ENCODE measurements at regions not wholly inside any gene's neighbourhood (a gene's known extent, or its start where the extent isn't known, plus 50 kb on each side); places are given as distances from the start of the nearest gene placed in this dataset.
A peak's percentile ranks its signal among the peaks of the same experiment; 100 is the strongest.
"Not testable (repeated sequence)": the region's sequence is repeated elsewhere in the genome, so short reads cannot be mapped to it uniquely, and the experiment has no call there.

DNA sequence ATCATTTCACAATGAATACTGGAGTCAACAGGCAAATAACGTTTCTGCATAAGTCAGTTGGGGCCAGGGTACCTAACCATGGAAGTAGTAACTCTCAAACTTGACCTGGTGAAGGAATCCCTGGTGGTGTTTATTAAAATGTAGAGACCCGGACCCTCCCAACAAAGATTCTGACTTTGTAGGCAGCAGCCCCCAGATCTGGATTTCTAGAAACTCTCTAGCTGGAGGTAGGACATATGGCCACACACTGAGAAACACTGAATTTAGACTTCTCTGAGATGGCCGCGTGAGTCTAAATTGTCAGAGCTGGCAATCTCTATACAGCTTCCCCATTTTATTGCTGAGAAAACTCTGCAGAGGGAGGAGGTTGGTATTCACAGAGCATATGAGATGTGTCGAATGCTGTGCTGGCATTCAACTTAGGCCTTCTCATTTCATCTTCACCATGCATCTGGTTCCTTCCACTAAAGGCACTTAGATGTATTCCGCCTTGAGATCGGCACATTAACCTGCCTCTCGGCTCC, 278.1 kb downstream of the CYRIA start:
- DNase-seq (ENCODE audit: low read depth, low spot score): no peak
- no peak overlapping the region for H3K4me3 ChIP-seq (ENCODE audit: low read length)

DNA sequence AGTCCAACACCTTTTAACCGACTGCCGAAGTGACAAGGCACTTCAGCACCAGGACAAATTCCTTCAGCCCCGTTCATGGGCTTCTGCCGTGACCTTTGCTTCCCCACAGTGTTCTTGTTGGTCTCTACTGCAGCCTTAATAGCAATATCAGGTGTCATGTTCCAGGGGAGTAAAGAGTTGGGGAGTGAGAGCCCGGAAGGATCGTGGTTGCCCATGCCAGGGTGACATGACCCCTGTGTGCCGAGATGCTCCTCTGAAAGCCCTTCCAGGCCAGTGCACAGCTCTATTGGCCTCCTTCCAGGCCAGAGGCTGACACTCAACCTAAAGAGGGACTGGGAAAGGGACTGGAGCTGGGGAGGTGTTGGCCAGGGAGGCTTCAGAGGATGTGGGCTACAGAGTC, 279.2 kb downstream of the CYRIA start:
- H3K4me3 ChIP-seq (ENCODE audit: low read length): no peak overlapping the region
- DNase-seq (ENCODE audit: low read depth, low spot score): no peak

DNA sequence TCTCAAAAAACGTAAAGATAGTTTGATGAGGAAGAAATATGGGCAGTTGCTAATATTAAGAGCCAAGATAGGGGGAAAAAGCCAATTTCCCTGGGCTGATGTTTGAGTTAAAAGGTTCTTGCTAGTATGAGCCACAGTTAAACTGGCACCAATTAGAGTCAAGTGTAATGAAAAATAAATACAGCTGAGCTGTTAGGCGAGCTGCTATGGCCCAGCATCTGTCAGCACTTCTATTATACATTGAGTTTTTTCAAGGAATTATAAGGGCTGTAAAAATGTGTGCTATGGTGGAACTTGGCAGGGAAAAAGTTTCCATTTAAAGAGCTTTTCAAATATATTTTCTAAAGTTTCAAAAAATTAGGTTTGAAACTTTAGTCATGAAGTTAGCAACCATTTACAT, 279.6 kb downstream of the CYRIA start:
- DNase-seq (ENCODE audit: low read depth, low spot score): no peak
- no peak overlapping the region for H3K4me3 ChIP-seq (ENCODE audit: low read length)

DNA sequence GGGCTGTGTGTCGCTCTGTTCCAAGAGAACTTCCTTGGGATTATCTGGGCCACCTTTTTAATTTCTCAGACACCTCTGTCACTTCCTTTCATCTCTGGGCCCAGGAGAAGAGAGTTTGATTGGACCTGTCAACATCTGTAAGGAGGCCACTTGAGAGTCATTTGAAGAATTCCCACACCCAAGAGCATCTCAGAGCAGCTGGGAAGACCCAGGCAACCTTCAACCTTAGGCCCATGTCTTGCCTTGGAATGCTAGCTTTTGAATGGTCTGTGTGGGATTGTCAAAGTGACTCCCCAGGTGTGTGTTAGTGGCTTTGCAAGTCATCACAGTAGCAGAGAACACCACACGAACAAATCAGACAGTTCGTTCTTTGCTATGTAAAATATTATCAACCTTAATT, 280.3 kb downstream of the CYRIA start:
- no peak overlapping the region for H3K4me3 ChIP-seq (ENCODE audit: low read length)
- no peak for DNase-seq (ENCODE audit: low read depth, low spot score)

DNA sequence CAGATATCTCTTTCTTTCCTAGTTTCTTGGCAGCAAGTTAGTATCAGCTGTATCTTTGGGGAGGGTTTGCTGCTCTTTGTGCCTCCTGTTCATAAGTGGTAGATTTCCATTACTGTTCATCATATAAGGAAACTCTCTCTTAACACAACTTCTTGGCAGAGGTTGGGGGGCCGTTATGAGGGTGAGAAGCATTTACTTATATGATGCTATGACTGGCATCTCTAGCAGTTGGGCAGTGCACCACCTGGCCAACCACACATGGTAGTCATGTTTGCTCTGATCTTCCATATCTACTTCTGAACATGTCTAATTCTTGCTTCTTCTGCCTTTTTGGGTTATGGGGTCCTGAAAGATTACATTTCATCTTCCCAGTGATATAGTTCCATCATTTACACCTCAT, 282.2 kb downstream of the CYRIA start:
- H3K4me3 ChIP-seq (ENCODE audit: low read length): no peak overlapping the region
- DNase-seq (ENCODE audit: low read depth, low spot score): no peak

DNA sequence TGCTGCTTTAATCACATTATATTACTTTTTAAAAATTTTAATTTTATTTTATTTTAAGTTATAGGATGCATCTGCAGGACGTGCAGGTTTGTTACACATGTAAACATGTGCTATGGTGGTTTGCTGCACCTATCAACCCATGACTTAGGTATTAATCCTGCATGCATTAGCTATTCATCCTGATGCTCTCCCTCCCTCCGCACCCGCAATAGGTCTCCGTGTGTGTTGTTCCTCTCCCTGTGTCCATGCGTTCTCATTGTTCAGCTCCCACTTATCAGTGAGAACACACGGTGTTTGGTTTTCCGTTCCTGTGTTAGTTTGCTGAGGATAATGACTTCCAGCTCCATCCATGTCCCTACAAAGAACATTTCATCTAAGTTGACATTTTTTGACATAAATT, 283.2 kb downstream of the CYRIA start:
- DNase-seq (ENCODE audit: low read depth, low spot score): no peak
- H3K4me3 ChIP-seq (ENCODE audit: low read length): no peak overlapping the region

DNA sequence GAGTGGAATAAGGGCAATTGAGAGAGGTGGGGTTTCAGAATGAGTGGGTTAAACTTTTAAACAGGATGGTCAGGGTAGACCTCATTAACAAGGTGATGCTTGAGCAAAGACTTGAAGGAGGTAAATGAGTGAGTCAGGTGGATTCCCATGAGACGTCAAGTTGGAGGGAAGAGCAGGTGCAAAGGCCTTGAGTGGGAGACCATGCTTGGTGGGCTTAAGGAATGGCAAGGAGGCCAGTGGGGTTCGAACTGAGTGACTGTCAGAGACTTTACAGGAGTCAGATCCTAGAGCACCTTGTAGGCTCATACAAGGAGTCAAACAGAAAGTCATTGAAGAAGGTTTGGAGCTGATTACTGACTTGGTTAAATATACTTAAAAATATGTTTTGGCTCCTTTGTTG, 284.1 kb downstream of the CYRIA start:
- H3K4me3 ChIP-seq (ENCODE audit: low read length): no peak overlapping the region
- DNase-seq (ENCODE audit: low read depth, low spot score): no peak

DNA sequence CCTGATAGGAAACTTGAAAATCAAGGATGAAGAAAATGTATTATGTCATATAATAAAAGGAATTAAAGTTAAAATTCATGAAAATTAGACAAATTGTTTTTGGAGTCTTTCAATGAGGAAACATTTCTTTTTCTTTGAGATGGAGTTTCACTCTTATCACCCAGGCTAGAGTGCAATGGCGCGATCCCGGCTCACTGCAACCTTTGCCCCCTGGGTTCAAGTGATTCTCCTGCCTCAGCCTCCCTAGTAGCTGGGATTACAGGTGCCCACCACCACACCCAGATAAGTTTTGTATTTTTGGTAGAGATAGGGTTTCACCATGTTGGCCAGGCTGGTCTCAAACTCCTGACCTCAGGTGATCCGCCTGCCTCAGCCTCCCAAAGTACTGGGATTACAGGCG, 285.7 kb downstream of the CYRIA start:
- not testable (repeated sequence) for H3K4me3 ChIP-seq (ENCODE audit: low read length); DNase-seq (ENCODE audit: low read depth, low spot score)

DNA sequence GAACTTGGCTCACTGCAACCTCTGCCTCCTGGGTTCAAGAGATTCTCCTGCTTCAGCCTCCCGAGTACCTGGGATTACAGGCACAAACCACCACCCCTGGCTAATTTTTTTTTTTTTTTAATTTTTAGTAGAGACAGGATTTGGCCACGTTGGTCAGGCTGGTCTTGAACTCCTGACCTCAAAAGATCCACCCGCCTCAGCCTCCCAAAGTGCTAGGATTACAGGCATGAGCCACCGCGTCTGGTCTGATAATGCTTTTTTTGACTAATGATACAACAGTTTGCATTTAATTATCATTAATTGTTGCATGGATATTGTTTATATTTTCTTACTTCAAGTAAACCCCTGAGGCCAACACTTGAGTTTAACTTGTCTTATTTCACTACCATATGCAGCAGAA, 286.6 kb downstream of the CYRIA start:
- not testable (repeated sequence) for H3K4me3 ChIP-seq (ENCODE audit: low read length); DNase-seq (ENCODE audit: low read depth, low spot score)

DNA sequence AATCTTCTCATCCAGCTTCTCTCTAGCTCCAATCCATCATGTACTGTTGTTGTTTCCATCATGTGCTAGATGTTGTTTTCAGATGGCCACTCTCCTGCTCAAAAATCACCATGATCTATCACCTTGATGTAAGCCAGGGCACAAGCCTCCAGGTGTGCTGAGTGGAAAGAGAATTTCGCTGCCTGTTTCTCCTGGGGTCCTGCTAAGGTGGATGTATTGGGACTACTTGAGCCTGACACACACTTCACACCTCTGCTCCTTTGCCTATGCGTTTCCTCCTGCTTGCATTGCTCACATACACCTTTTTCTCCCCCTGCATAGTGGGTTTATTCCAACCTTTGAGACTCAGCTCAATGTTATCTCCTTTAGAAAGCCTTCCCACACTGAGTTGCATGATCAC, 287.6 kb downstream of the CYRIA start:
- no peak overlapping the region for H3K4me3 ChIP-seq (ENCODE audit: low read length)
- DNase-seq (ENCODE audit: low read depth, low spot score): no peak

DNA sequence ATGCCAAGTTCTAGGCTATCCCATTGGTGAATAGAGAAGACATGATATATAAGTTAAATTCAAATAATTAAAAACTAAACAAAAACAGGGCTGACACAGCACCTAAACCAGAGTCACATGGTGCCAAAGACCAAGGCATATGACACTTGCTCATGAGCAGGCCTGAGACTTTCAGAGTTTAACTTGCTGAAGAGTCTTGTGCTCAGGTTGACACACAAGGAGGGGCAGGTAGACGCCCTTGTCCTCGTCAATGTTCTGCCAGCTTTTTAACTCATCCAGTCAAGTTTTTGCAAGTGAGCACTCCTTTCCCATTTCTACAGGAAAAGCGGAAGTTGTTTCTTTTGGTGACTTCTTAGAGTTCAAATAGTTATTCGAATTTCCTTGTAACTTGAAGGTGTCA, 289.7 kb downstream of the CYRIA start:
- no peak overlapping the region for H3K4me3 ChIP-seq (ENCODE audit: low read length)

DNA sequence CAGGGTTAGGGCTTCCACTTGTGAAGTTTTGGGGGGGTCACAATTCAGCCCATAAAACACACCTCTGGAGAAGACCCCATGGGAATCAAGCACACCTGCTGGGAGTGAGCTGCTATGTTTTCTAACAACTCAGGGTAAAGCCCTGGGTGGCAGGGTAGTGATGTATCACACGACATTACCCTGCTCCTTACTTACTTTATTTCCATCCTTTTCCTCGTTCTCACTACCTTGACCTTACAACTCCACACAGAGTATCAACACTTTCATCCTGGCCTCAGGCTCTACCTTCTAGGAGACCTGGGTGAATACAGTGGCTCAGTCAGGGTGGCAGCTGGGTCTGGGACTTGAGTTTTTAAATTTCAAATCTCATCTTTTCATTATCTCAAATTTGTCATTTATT, 290.3 kb downstream of the CYRIA start:
- no peak overlapping the region for H3K4me3 ChIP-seq (ENCODE audit: low read length)
- DNase-seq (ENCODE audit: low read depth, low spot score): no peak

More for the DNA sequence above, 289.7 kb downstream of the CYRIA start:
- no peak for DNase-seq (ENCODE audit: low read depth, low spot score)

DNA sequence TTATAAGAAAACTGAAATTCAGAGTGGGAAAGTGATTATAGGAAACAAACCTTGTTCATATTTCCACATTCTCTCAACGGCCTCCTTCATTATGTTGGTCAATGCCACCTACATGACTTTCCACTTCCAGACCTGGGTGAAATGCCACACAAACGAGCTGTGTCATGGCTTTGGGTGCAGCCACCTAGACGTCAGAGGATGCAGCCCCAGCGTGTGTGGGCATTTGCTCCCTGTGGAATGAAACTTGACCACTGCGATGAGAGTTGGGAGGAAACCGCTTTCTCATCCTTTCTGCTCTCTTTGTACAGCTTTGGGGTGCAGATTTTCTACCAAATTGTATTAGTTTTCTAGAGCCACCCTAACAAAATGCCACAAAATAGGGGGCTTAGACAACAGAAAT, 291.0 kb downstream of the CYRIA start:
- DNase-seq (ENCODE audit: low read depth, low spot score): no peak
- no peak overlapping the region for H3K4me3 ChIP-seq (ENCODE audit: low read length)

DNA sequence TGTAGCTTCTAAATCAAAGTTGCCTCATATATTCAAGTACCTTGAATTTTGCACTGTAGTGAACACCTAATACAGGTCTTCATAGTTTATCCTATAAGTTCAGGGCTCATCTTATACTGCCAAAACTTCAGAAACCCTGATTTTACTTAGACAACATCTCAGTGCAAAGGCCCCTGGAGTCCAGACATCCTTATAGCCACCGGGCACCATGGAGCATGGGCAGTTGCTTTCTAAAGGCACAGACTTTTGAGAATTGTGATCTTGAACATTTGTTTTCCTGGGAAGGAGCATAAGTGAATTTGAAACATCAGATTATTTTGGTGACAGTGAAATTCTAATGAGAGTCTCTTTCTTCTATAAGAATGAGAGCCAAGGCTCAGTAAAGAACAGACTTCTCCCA, 292.3 kb downstream of the CYRIA start:
- no peak for DNase-seq (ENCODE audit: low read depth, low spot score)
- H3K4me3 ChIP-seq (ENCODE audit: low read length): no peak overlapping the region

DNA sequence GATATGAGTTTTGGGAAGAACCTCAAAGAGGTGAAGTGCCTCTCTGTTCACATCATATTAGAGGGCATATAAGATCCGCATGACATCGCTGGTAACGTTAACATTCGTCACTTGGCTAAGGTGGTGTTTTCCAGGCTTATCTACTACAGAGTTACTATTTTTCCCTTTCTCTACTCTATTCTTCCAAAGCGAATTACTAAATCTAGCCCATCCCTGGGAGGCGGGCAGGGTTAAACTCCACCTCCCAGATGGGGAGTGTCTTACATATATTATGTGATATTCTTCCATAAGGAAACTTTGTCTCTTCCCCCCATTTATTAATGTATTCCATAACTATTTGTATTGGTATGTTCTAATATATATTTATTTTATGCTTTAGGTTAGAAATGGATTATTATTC, 293.9 kb downstream of the CYRIA start:
- no peak for DNase-seq (ENCODE audit: low read depth, low spot score)
- no peak overlapping the region for H3K4me3 ChIP-seq (ENCODE audit: low read length)

DNA sequence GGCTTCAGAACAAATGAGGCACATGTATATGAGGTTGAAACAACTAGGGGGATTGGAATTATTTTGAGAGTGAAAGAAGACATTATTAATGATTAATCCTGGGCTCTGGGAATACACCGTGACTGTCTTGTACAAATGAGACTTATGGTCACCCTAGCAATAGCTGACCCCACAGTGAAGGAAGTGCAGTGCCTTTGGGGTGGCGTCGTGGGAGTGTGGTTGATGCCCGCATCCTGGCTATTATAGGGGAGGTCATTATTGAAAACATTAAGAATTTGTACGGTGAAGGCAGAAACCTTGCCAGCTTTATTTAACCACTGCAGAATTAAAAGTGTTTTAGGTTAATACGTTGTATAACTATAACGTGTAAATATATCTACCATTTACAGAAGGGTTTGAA, 296.7 kb downstream of the CYRIA start:
- no peak overlapping the region for H3K4me3 ChIP-seq (ENCODE audit: low read length)
- DNase-seq (ENCODE audit: low read depth, low spot score): no peak

DNA sequence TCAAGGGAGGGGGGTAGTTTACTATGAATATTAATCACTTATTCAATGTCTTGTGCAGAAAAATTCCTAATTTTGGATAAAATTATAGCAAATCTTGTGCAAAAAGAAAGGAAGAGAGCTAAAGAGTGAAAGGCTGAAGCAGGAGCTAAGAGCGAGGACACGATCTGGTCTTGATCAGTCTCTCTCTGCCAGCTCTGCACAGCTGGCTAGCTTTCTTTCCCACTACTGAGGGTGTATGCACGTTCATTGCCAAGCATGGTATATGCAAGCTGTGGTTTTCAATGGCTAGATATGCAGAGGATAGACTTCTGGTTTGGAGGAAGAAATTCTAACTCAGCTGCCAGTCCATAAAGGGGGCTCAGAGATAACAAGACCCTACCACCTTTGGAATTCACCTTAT, 297.3 kb downstream of the CYRIA start:
- H3K4me3 ChIP-seq (ENCODE audit: low read length): no peak overlapping the region
- DNase-seq (ENCODE audit: low read depth, low spot score): peak; percentile 24

DNA sequence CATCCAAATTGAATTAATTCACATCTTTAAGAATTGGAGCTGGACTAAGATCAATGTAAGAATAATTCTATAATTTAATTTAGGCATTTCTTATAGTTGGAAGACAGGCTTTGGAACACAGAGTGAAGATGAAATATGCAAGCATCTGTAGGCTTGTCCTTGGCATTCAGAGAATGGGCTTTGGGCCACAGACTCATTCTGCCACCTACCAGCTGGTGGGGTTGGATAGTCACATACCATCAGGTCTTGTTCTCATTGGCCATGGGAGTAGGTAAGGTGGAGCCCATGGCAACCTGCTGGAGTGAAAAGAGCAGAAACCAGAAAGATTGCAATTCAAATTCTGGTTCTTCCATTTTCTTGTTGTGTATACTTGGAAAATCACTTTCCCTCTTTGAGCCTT, 300.3 kb downstream of the CYRIA start:
- DNase-seq (ENCODE audit: low read depth, low spot score): no peak
- H3K4me3 ChIP-seq (ENCODE audit: low read length): no peak overlapping the region

DNA sequence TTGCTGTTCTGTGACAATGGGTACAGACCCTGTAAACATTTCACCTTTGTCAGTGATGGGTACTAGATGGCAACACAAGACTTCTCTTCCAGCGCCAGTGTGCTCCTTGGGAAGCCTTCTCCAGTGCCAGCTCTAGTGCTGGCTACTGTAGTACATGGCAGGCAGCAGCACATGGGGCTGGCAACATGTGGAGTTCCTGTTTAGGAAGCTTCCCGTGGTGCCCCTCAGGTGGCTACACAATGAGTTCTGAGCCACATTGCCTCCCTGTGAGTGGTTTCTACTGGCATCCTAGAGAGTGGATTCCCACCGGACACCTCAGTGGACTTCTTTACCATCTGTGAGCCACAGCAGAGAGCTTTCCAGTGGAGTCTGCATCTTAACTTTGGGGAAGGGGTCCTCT, 302.1 kb downstream of the CYRIA start:
- no peak for DNase-seq (ENCODE audit: low read depth, low spot score)
- no peak overlapping the region for H3K4me3 ChIP-seq (ENCODE audit: low read length)

DNA sequence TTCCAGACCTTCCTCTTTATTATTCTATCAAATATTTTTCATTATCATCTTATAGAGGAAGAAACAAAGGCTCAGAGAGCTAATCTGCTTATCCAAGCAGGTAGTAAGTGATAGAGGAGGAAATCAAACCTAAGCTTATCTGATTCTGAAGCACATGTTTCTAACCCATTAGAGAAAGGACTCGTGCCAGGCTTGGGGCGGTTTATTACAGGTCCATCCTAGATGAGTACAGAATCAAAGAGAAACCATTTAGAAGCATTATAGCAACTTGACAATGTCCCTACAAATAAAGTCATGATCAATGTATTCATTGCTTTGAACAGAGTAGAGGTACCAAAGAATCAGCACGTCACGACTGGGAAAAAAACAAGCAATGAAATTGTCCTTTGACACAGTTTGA, 303.0 kb downstream of the CYRIA start:
- H3K4me3 ChIP-seq (ENCODE audit: low read length): no peak overlapping the region
- DNase-seq (ENCODE audit: low read depth, low spot score): no peak

DNA sequence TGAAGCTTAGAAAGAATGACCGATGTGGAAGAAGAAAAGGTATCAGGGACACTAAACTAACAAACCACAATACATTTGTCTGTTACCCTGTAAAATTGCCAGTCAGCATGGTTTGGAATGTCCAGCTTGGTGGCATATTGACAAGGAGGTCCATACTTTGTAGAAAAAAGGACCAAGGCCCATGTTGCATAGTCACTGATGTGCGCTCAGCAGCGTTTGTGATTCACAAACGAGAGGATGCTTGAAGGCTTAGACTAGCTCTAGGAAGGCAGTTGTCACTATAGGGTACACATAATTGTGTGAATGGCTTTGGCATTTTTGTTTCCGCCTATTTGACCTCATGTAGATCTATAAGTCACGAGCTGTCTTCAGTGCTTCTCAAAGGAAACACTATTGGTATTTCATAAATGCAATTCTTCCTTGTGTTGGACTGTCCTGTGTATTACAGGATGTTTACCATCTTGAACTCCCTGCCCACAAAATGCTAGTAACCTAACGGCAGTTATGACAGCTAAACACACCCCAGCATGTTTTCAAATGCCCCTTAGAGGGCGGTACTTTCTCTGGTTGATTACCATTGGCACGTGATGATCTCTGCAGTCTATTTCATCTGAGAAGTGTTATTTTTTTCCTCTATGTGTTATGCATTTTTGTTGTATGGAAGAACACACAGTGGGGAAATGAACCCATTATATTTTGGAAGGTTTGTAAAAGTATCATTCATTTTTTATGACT, 304.2 kb downstream of the CYRIA start:
- H3K4me3 ChIP-seq (ENCODE audit: low read length): no peak overlapping the region
- no peak for DNase-seq (ENCODE audit: low read depth, low spot score)

Data from Jurkat, Clone E6-1 (cell line).